Esophagus squamous epithelium (tissue), 5 donors: ENCODE measurements at regions not wholly inside any gene's neighbourhood (a gene's known extent, or its start where the extent isn't known, plus 50 kb on each side); places are given as distances from the start of the nearest gene placed in this dataset.

Source experiments
- DNase-seq: peaks from one replicate; lab custom pipeline; 2025; lab: John Stamatoyannopoulos, UW
- H3K27ac ChIP-seq, 4 donors: fragments of 200-600 bp; sonication (generic); one replicate each; pipeline ENCODE4 v1.5.1; 2016 to 2019; ENCODE audit warnings: mild to moderate bottlenecking in 1 of 4
- H3K27me3 ChIP-seq, 4 donors: fragments of 200-600 bp; sonication (generic); 1 replicate in 3 of 4; 2 replicates in 1 of 4; pipeline versions ENCODE4 v1.5.1 to v1.6.0; 2017 to 2021; ENCODE audit warnings: antibody characterized with exemption in 1 of 4
- H3K36me3 ChIP-seq, 3 donors: fragments of 200-600 bp; sonication (generic); one replicate each; pipeline ENCODE4 v1.5.1; 2016 to 2019
- H3K4me1 ChIP-seq, 3 donors: fragments of 200-600 bp; sonication (generic); one replicate each; pipeline ENCODE4 v1.5.1; 2017 to 2019
- H3K4me3 ChIP-seq, 4 donors: fragments of 200-600 bp; sonication (generic); 1 replicate in 3 of 4; 2 replicates in 1 of 4; pipeline ENCODE4 v1.5.1; 2016 to 2019; ENCODE audit warnings: mild to moderate bottlenecking in 2 of 4, moderate library complexity in 1 of 4
- H3K9me3 ChIP-seq, 3 donors: fragments of 200-600 bp; sonication (generic); one replicate each; pipeline ENCODE4 v1.5.1; 2016 to 2019
- CTCF ChIP-seq, 6 experiments: fragments of 450-650 bp in 4 of 6; fragments of 200-600 bp in 2 of 6; sonication (generic) in 2 of 6; IDR thresholded peaks; one replicate each; pipeline ENCODE4 v1.5.1; 2016 to 2019; ENCODE audit warnings: antibody characterized with exemption in 6 of 6, mild to moderate bottlenecking in 4 of 6, moderate library complexity in 4 of 6
- POLR2A ChIP-seq, 4 donors: fragments of 450-650 bp; IDR thresholded peaks; one replicate each; pipeline ENCODE4 v1.6.1; 2017; ENCODE audit warnings: antibody characterized with exemption in 4 of 4, mild to moderate bottlenecking in 4 of 4, moderate library complexity in 3 of 4
- WGBS, 2 donors: methylation state at CpG; one replicate each; pipeline ENCODE4 v1.1.5; 2018; 5-methylcytosine and 5-hydroxymethylcytosine counted together
- intact Hi-C: fragments of 100-400 bp; cut with DNase I; formaldehyde crosslinking; loops from one replicate; pipeline ENCODE4 v1.15.0; 2022
- donor health status: DM: yes; HTN: yes; CAD: no.

GRCh38 chr7:81206667-81207360 is 288.0 kb upstream of the SEMA3C start:
- no peaks in the 10 kb centered on the region for H3K4me1 ChIP-seq

DNA sequence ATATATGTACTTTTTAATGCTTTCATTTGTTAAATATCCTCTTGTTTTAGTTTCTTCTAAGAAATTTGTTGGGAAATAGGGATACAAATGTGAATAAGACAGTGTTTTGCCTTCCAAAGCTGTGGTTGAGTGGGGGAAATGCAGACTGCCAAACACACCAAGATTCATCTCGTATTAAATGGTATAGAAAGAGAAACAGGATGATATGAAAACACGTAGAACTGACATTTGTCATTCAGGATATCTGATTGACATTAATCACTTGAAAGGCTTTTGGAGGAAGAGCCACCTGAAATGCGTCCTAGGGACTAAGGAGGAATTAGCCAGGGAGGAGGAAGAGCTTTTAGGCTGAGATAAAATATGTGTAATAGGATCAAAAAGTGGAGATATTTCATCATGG is 287.4 kb upstream of the SEMA3C start:
- no peak overlapping the region for H3K4me3 ChIP-seq
- no peaks in the 10 kb centered on the region for H3K27me3 ChIP-seq
- DNase-seq = no peak
- no peaks in the 10 kb centered on the region for H3K4me1 ChIP-seq
- TF ChIP-seq CTCF (IDR thresholded peaks at IDR 0.05) = no peak
- no peak for TF ChIP-seq POLR2A (IDR thresholded peaks at IDR 0.05)
- intact Hi-C loops = no loop called here
- 68 to 79% methylated on average over 3 of the region's 3 CpGs for WGBS, 2 donors
- H3K9me3 ChIP-seq = no peaks in the 10 kb centered on the region
- no peak overlapping the region for H3K27ac ChIP-seq
- H3K36me3 ChIP-seq = no peaks in the 10 kb centered on the region

More at GRCh38 chr7:81206667-81207360, 288.0 kb upstream of the SEMA3C start:
- Histone ChIP-seq H3K4me3 (no peak overlapping the region), H3K27ac (no peak overlapping the region), H3K36me3 (no peaks in the 10 kb centered on the region), H3K27me3 (no peaks in the 10 kb centered on the region), H3K9me3 (no peaks in the 10 kb centered on the region)
- no peak for DNase-seq
- TF ChIP-seq CTCF (IDR thresholded peaks at IDR 0.05) (no peak), POLR2A (IDR thresholded peaks at IDR 0.05) (no peak)
- intact Hi-C loops = no loop called here
- 80 to 82% methylated on average over 2 of the region's 2 CpGs for WGBS, 2 donors

DNA sequence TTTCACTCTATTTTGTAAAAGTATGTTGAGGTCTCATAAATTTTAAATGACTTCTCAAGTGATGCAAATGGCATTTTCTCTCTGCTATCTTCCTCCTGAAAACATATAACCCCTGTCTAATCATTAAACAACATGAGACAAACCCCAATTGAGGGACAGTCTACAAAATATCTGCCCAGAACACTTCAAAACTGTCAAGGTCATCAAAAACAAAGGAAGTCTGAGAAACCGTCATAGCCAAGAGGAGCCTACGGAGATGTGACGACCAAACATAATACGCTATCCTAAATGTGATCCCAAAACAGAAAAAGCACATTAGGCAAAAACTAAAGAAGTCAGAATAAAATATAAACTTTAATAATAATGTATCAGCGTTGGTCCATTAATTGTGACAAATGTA is 282.3 kb upstream of the SEMA3C start:
- no peaks in the 10 kb centered on the region for H3K9me3 ChIP-seq
- H3K36me3 ChIP-seq = no peaks in the 10 kb centered on the region
- intact Hi-C loops = no loop called here
- H3K27ac ChIP-seq = no peak overlapping the region
- no peak overlapping the region for H3K4me3 ChIP-seq
- 87 to 96% methylated on average over 5 of the region's 5 CpGs for WGBS, 2 donors
- DNase-seq = no peak
- TF ChIP-seq POLR2A (IDR thresholded peaks at IDR 0.05) = no peak
- no peak for TF ChIP-seq CTCF (IDR thresholded peaks at IDR 0.05)
- H3K4me1 ChIP-seq = no peaks in the 10 kb centered on the region
- no peaks in the 10 kb centered on the region for H3K27me3 ChIP-seq

GRCh38 chr7:81198766-81199165 is 279.9 kb upstream of the SEMA3C start:
- no peak overlapping the region for H3K27ac ChIP-seq
- intact Hi-C loops = no loop called here
- H3K9me3 ChIP-seq = no peaks in the 10 kb centered on the region
- H3K4me1 ChIP-seq = no peaks in the 10 kb centered on the region
- no peaks in the 10 kb centered on the region for H3K27me3 ChIP-seq
- no peaks in the 10 kb centered on the region for H3K36me3 ChIP-seq
- 71 to 72% methylated on average over 1 of the region's 1 CpG for WGBS, 2 donors
- no peak for DNase-seq
- no peak for TF ChIP-seq CTCF (IDR thresholded peaks at IDR 0.05)
- no peak for TF ChIP-seq POLR2A (IDR thresholded peaks at IDR 0.05)
- H3K4me3 ChIP-seq = no peak overlapping the region

GRCh38 chr7:81197266-81197665 is 278.4 kb upstream of the SEMA3C start:
- TF ChIP-seq POLR2A (IDR thresholded peaks at IDR 0.05) (no peak), CTCF (IDR thresholded peaks at IDR 0.05) (no peak)
- Histone ChIP-seq H3K36me3 (no peaks in the 10 kb centered on the region), H3K4me3 (no peak overlapping the region), H3K9me3 (no peaks in the 10 kb centered on the region), H3K27ac (no peak overlapping the region), H3K4me1 (no peaks in the 10 kb centered on the region), H3K27me3 (no peaks in the 10 kb centered on the region)
- no peak for DNase-seq
- intact Hi-C loops = no loop called here
- 82 to 94% methylated on average over 2 of the region's 2 CpGs for WGBS, 2 donors
